ENCODE measurements at regions not wholly inside any gene's neighbourhood (a gene's known extent, or its start where the extent isn't known, plus 50 kb on each side); places are given as distances from the start of the nearest gene placed in this dataset.

DNA sequence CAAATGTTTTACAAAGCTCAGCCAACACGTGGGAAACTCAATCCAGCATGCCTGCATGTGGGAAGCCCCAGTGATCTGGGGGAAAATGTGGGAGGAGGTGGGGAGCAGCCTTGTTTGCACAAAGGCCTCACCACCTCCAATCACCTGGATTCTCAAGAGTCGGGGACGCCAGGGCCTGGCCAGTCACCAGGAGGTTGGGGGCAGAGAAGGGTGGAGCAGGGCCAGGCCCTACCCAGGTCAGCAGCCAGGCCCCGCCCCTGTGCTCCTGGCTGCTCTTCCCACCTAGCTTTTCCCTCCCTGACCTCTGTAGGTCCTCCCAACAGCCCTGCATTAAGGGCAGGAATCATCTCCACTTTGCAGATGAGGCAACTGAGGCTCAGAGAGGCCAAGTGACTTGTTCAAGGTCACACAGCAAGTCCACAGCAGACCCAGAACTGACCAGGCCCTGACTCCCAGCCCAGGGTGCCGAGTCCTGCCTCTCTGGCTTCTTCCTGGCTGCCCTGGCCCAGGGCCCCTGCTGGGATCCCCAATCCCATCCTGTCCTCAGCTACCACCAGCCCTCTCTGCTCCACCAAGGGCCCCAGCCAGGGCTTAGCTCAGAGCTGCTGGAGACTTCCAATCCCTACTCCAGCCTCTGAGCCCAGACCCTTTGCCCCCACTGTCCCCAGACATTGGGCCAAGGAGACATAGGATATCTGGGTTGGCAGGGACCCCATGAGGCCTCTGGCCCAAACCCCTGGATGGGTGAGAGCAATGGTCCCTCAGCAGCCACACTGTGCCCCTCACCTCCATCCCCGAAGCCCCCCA is 508.6 kb downstream of the PTPRU start:
- no peak for DNase-seq

DNA sequence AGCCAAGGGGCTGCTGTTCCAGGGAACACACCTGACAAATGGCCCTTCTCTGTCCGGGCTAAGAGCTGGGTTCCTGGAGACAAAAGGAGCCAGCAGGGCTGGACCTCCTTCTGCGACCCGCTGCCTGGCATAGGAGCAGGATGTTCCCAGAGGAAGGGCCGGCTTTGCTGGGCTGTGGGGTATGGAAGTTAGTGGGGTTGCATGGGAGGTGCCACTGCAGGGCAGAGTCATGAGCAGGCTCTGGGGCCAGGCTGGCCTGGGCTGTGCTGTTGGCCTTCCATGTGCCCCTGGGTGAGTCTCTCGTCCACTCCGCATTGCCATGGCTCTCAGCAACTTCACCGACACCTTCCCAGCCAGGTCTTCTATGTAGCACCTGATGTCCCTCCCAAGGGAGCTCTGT is 507.6 kb downstream of the PTPRU start:
- no peak for DNase-seq

DNA sequence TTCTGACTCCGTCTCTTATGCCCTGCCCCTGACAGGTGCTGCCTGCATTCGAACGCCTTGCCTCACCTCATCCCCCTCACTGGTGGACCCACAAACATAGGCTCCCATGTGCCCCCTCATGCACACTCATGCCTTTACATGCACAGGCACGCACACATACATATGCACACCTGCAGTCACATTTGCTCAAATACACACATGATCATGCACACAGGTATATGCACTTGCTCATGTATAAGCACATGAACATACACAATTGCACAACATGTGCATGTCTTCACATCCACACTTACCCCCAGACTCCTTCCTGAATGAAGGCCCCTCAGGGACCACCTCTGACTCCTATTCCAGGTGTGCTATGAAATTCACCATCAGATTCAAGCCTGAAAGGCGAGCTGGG is 506.9 kb downstream of the PTPRU start:
- DNase-seq: no peak

DNA sequence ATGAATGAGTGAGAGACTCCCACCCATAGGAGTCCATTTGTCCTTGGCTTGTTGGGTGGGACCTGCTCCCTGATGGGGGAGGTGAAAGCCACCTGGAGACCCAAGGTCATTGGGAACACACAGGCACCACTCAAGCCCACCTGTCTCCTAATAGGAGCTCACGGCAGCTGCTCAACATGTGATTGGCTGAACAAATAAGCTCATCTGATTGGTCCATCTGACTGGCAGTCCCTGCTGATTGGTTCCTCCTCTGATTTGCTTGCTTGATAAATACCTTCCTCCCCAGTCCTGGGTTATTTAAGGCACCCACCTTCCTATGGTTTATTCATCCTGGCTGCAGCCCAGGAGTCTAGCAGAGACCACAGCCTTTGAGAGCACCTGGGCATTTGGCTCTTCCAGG is 502.9 kb downstream of the PTPRU start:
- DNase-seq: no peak

DNA sequence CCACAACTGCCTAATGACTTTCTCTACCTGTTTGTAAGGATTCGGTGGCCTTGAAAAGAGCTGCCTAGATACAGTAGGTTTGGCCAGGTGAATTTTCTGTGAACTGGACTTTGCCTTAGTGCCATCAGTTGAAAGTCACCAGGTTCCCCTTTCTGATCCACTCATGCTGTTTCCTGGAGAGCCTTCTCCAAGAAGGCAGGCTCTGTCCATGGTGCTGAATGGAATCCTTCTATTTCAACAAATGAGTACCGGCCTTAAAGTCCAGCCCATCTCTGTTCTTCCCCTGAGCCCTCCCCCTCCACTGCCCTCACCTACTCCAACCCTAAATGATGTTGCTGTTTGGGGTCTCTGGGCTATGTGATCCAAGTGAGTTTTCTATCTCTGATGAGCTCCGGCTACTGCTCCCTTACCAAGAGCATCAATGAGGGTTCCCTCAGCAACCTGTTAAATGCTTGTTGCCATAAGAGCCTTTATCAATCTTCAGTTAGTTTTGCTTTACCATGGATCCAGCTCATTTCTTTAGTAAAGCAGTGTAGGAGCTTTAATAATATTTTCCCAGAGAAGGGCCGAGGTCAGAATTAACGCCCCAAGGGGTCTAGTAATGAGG is 500.4 kb downstream of the PTPRU start:
- DNase-seq: peak; percentile 36 to 45

DNA sequence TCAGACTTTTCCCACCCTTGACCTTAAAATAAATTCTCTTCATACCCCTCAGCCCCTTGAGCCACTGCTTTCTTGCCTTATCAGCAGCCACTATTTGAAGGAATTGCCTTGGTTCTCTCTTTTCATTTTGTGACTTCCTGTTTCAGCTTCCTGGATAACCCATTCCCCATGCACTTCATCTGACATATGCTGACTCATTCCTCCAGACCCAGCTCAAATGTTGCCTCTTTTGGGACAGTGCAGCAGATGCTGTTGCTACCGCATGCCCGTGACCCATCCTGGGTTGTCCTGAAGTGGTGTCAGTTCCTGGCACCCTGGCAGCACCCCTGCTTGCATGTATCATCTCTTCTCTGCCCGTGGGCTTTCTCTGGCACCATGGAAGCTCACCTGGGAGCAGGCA is 496.1 kb downstream of the PTPRU start:
- no peak for DNase-seq

DNA sequence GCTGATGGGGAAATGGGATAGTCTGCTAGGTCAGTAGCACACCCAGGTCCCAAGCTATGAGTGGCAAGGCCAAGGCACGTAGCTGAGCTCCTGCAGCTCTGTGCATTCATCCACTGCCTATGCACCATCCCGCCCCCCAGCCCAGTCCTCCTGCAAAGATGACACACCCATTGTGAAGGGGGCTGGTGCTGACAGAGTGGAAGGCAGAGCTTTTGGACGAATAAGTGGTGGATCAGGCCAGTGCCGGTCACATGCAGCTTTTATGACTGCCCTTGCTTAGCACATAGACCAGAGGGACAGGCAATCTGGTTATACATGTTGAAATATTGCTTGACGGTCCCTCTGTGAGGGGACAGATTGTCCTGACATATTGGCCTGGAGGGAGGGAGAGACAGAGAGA is 494.3 kb downstream of the PTPRU start:
- DNase-seq: no peak

DNA sequence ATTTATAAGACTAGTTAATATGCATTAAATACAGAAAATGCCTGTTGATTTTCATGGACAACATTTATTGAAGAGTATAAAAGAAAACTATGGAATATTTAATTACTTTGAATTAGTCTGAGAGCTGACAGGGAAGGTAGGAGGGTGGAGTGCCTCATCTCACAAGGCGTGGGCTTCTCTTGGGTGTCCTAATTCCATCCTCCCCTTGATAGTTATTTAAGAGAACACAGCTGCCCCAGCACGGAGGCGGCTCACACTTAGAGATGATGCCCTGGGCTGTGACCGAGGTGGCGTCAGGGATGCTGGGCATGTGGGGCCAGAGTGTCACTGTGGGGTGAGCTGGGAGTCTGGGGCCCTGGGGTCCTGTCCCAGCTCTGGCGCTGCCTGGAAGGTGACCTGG is 493.0 kb downstream of the PTPRU start:
- DNase-seq: no peak

DNA sequence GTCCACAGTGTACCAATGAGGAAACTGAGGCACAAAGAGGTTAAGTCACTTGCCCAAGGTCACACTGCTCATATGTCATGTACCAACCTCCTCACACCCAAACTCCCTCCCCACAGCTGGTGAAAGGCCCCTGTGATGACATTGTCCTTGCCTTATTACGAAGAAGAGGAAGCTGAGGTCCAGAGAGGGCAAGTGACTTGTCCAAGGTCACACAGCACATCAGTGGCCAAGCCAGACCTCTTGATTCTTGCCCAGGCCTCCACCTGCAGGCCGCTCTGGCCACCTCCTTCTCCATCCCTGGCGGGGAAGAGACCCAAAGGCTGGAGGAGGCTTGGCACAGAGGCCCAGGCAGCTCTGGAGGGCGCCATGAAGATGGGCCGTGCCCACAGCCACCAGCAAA is 492.4 kb downstream of the PTPRU start:
- no peak for DNase-seq

DNA sequence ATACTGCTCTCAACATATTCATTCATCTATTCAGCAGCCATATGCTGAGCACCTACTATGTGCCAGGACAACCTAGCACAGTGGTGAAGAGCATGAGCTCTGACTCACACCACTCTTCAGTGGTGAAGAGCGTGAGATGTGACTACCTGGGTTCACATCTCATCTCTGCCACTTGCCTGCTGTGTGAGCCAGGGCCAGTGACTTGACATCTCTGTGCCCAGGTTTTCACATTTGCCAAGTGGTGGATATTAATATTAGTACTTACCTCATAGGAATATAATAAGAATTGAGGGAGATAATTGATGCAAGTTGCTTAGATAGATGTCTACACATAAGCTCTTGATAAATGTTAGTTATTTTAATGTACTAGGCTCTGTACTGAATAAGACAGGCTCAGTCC is 488.9 kb downstream of the PTPRU start:
- DNase-seq: no peak

DNA sequence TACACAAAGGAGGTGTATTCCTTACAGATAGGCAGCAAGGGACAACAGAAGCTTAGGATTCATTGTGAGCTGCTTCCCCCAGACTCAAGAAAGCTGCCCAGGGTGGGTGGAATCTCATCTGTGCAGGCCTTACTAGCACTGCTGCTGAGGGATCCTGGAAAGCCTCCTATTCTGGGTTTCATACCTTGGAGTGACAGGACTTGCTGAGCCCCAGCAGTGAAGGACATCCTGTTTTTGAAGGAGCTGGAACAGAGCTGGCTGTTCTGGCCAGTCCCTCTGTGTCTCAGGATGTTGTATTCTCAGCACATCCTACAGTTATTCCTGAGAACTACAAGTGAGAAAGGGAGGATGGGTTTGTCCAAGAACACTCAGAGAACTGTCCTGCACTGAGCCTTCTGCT is 486.3 kb downstream of the PTPRU start:
- DNase-seq: no peak

DNA sequence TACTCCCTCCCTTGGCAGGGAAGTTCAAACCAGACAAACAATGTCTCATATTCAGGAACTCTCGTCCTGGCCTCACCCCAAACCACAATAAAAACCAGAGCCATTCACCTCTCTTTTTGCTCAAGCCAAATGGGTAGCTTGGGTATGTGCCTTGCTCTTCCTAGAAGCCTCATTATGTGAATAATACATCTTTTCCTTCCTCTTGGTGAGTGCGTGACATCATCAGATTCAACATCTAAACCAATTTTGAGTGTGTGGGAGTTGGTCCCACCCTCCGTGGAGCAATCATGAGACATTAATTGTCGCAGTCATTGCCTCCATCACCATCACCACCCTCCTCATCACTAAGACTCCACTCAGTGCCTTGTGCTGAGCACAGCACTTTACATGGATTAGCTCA is 482.9 kb downstream of the PTPRU start:
- no peak for DNase-seq

DNA sequence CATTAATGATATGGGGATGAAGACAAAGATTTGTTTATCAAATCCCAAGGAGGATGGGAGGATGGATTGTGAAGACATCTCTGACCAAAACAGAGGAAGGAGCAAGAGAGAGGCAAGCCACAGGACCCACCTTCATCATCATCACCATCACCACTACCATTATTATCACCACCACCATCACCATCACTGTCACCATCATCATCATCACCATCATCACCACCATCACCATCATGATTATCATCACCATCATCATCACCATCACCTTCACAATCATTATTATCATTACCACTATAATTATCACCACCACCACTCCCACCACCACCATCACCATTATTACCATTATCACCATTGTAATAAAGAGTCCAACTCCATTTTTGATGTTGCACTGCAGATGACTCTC is 482.5 kb downstream of the PTPRU start:
- no peak for DNase-seq

DNA sequence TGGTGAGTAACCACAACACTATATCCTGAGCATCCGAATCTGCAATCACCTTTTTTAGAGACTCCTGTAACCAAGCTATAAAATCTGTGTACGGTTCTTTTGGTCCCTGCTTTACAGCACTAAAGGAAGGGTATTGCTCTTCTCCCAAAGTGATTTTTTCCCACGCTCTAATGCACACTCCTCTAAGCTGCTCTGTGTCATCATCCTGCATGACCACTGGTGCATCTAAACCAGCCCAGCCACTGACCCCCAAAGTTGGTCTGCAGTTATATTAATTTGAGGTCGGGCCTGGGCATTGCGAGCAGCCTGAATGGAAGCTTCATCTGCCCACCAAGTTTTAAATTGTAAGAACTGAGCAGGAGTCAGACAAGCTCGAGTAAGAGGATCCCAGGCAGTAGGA is 480.0 kb downstream of the PTPRU start:
- DNase-seq: no peak

DNA sequence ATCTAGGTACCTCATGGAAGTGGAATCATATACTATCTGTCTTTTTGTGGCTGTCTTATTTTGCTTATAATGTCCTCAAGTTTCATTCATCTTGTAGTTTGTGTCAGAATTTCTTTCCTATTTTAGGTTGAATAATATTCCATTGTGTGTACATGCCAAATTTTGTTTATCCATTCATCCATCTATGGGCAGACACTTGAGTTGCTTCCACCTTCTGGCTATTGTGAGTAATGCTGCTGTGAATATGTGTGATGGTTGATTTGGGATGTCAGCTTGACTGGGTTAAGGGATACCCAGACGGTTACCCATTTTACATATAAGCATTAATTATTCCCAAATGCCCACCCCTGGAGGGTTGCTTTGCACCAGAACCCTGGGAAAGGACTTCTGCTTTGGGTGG is 477.5 kb downstream of the PTPRU start:
- DNase-seq: no peak

DNA sequence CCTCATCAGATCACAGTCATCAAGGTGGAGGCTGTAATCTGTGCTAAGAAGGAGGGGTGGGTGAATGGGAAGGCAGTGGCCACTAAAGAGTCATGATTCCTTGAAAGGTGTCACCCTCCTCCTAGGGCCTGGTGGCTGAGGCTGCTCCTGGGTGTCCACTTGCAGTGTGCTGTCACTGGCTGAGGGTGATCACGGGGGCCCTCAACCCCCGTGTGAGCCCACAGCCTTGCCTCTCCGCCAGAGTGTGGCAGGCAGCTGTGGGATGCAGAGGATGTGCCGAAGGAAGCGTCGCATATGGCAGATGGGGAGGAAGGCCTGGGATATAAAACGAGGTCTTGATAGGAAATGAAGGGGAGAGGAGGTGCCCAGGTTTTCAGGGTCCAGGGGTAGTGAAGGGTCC is 476.5 kb downstream of the PTPRU start:
- no peak for DNase-seq

DNA sequence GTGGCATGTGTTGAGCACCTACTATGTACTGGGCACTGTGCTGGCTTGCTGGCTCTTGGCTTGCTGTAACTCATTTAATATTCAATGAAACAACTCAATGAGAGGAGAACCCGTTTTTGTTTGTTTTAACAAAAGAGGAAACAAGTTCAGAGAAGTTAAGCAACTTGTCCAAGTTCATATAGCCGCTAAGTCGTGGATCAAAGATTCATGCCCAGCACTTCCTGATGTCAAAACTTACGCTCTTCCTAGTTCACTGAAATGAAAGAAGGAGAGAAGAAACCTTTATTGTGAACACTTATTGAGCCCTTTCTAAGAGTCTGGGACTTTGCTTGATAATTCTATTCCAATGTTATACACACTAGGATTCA is 475.9 kb downstream of the PTPRU start:
- DNase-seq: no peak

DNA sequence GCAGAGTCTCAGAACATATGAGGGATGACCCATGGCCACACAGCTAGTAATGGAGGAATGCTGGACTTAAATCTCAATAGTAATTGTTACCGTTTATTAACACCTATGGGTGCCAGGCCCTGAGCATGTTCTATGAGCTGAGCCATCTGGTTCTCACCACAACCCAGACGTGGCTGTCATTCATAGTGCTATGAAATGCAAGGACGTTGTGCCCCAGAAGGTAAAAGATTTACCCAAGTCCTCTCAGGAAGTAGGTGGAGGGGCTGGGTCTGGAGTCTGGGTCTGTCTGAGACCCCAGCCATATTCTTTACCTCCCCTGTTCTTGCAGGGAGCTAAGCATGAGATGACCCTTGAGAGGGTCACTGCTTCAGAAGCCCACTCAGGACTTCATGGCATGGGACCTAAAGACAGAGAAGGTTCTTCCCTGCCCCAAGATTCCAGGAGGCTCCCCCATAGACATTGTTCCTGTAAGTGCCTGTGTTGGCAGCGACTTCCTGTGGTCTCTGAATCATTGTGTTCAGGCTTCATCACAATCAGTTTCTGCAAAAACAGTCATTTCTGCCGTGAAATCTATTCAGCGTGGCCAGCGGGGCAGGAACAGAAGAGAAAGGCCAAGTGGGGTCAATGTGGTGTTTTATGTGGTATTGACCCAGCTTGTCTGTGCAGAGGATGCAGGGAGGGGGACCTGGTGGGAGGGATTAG is 475.4 kb downstream of the PTPRU start:
- DNase-seq: no peak

DNA sequence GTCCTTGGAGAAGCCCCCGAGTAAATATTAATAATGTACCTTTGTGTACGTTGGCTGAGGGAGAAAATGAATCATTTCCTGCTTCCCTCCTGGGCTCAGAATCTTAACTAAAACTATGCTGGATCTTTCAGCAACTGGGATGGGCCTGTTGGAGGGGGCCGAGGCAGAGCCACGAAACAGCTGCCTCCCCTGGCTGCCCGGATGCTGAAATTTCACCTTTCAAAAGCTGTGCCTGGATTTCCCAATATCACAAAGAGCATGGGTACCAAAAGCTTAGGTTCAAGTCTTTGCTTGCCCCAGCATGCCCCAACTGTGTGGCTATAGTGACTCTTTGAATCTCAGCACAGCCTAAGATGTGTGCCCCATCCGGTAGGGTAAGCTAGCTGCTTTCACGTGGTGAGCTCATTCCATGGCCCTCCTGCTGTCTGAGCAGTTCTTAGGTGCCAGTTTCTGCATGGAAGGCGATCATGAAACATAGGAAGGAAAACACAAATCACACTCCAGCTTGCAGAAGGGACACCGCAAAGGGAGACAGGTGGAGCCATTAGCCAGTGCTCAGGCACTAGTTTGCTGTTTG is 473.5 kb downstream of the PTPRU start:
- DNase-seq: no peak

DNA sequence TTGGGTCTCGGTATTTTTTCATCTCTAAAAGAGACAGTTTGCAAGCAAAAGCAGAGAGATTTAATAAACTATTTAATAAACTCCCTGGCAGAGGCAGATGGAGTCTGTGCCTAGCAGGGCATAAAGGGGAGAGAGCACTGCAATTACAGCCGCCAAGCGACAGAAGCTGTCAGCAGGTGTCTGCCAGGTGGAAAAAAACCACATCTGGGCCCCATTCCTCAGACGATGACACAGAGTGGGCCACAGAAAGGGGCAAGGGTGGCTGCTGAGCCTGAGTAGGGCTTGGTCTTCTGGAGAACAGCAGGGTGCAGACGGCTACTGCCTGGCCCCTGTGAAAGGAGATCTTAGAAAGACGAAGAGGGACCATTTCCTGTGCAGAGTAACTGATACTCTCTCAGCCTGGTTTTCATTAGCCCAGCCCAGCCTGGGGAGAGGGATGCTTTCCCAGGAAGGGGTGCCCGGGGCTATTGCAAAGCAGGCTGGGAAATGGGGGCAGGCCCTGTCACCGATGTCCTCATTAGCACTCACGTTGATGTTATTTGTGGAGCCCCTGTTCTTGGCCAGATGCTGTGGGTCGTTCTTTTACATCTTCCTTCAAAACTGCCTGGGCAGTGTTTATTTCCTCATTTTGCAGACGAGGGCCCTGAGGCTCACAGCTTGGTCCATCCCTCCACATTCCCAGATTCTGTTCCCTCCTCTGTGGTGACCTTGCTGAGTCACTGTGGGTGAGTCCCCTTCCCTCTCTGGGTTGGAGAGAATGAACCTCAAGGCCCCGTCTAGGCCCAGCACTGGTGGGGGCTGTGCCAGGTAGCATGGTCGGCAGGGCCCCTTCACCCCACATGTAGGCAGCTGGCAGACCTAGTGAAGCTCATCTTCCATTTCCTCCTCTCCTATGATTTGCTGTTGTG is 472.7 kb downstream of the PTPRU start:
- DNase-seq: no peak

DNA sequence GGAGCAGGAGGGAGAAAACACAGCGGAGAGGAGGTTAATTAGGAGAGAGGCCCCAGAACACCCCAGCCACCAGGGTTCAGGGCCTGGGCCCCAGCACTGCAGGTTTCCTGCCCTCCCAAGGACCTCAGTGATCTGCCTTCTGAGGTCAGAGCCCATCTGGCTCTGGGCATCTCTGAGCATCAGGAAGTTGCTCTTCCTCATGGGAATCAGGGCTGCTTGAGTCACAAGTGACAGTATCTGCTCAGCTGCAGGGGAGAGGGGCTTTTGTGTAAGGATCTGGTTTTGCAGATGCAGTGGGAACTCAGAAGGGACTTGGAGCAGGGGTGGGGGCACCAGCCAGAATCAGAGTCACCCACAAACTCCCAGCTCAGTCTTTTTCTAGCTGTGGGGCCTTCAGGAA is 472.1 kb downstream of the PTPRU start:
- DNase-seq: no peak

DNA sequence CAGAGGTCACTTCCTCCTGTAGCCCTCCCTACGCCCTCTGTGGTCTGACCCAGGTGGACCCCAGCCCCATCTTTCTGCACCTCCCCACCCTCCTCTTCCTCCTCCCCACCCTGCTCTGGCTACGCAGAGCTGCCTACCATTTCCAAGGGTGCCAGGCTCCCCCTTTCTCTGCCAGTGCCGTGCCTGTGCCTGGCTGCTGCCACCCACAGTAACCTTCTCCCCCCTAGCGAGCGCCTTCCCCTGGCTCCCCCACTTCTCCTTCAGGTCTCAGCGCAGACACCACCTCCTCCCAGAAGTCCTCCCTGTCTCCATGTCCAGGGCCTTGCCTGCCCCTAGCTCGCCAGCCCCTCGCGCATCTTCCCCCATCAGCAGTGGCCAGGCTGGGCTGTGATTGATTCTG is 471.5 kb downstream of the PTPRU start:
- no peak for DNase-seq

DNA sequence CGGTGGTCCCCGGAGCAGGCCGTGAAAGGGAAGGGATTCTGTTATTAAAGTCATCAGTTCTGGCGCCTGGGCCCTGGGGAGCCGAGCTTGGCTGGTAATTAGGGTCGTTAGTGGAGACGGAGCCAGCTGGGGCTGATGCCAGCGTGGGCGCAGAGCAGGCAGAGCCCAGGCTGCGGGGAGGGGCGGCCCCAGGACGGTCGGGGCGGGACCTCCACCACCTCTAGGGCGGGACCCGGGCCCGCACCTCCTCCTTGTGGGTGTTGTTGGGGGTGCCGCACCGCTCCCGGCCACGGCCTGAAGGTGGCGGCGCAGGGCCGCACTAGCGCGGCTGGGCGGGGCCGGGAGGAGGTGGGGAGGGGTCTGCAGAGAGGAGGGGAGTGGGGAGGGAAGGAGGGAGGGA is 470.6 kb downstream of the PTPRU start:
- no peak for DNase-seq
